K562 (cell line): ENCODE measurements at regions not wholly inside any gene's neighbourhood (a gene's known extent, or its start where the extent isn't known, plus 50 kb on each side); places are given as distances from the start of the nearest gene placed in this dataset.

Source experiments
- DEAF1 ChIP-seq: fragments of 450-650 bp; formaldehyde crosslinking; IDR thresholded peaks from 2 replicates; pipeline ENCODE4 v1.4.0; 2020; ENCODE audit warnings: mild to moderate bottlenecking, moderate library complexity
- FOXP1 ChIP-seq: sonication (generic); formaldehyde crosslinking; IDR thresholded peaks from 2 replicates; pipeline ENCODE4 v1.8.0; 2022; ENCODE audit warnings: mild to moderate bottlenecking, missing genetic modification reagents
- ILK ChIP-seq: fragments of 450-650 bp; IDR thresholded peaks from 2 replicates; pipeline ENCODE4 v1.6.1; 2016; ENCODE audit warnings: missing genetic modification characterization, low read depth, mild to moderate bottlenecking, missing compliant biosample characterization, moderate library complexity, borderline replicate concordance
- IRF9 ChIP-seq: fragments of 450-650 bp; IDR thresholded peaks from 2 replicates; pipeline ENCODE4 v1.6.1; 2016; ENCODE audit warnings: missing biosample characterization, missing genetic modification characterization
- NFXL1 ChIP-seq: fragments of 450-650 bp; formaldehyde crosslinking; IDR thresholded peaks from 2 replicates; pipeline ENCODE4 v1.4.0; 2021; ENCODE audit warnings: mild to moderate bottlenecking
- PREB ChIP-seq: sonication (generic); formaldehyde crosslinking; IDR thresholded peaks from 2 replicates; pipeline ENCODE4 v1.8.1; 2023; ENCODE audit warnings: mild to moderate bottlenecking, missing genetic modification reagents
- RBM15 ChIP-seq: fragments of 200-400 bp; formaldehyde crosslinking; IDR thresholded peaks from 2 replicates; pipeline ENCODE4 v1.6.1; 2018; ENCODE audit warnings: mild to moderate bottlenecking, low read length, moderate library complexity; ENCODE audit not compliant: insufficient read depth
- TAF1 ChIP-seq: IDR thresholded peaks from 2 replicates; pipeline ENCODE4 v1.6.1; 2011; ENCODE audit warnings: mild to moderate bottlenecking, low read length, moderate library complexity; ENCODE audit not compliant: insufficient read depth, control insufficient read depth, severe bottlenecking; ENCODE audit errors: extremely low read depth
- TOE1 ChIP-seq, 2 experiments: fragments of 450-650 bp in 1 of 2; sonication (generic) in 1 of 2; formaldehyde crosslinking in 1 of 2; IDR thresholded peaks; 2 replicates each; pipeline versions ENCODE4 v1.7.1 to v1.8.0; 2016 to 2022; ENCODE audit warnings: borderline replicate concordance in 2 of 2, mild to moderate bottlenecking in 2 of 2, antibody characterized with exemption in 1 of 2, inconsistent platforms in 1 of 2, low read depth in 1 of 2, missing genetic modification reagents in 1 of 2, moderate library complexity in 1 of 2
- ZFP91 ChIP-seq: sonication (generic); formaldehyde crosslinking; IDR thresholded peaks from 2 replicates; pipeline ENCODE4 v1.8.0; 2022; ENCODE audit warnings: mild to moderate bottlenecking, missing genetic modification reagents
- ZNF76 ChIP-seq: fragments of 250-450 bp; sonication (Bioruptor Pico); IDR thresholded peaks from 2 replicates; pipeline ENCODE4 v1.4.0; 2020; ENCODE audit warnings: mild to moderate bottlenecking, moderate library complexity, borderline replicate concordance

GRCh38 chr5:10828241-10828640 lies 67.2 kb upstream of the DAP start (continued):
- TF ChIP-seq DEAF1 (no peak), PREB (CRISPR knock-in tag) (no peak), ILK (tag) (no peak), ZFP91 (CRISPR knock-in tag) (no peak), TAF1 (no peak), TOE1 (IDR thresholded peaks at IDR 0.05; ENCODE audit: borderline replicate concordance) (no peak), TOE1 (CRISPR knock-in tag; IDR thresholded peaks at IDR 0.05; ENCODE audit: borderline replicate concordance, low read depth) (no peak), IRF9 (tag) (no peak), NFXL1 (CRISPR knock-in tag) (no peak), RBM15 (no peak), ZNF76 (CRISPR knock-in tag) (no peak), FOXP1 (CRISPR knock-in tag) (no peak)
